Adrenal gland (tissue), 9 donors: ENCODE measurements at regions not wholly inside any gene's neighbourhood (a gene's known extent, or its start where the extent isn't known, plus 50 kb on each side); places are given as distances from the start of the nearest gene placed in this dataset.

ENCODE experiments used
- DNase-seq, 7 donors: peaks; one replicate each; pipeline ENCODE4 v3.0.0-alpha.2; 2019 to 2020
- H3K27ac ChIP-seq, 5 donors: fragments of 200-600 bp; sonication (generic) in 4 of 5; 1 replicate in 3 of 5; 2 replicates in 2 of 5; pipeline versions ENCODE4 v1.5.1 to v1.8.0; 2016 to 2020; ENCODE audit warnings: mild to moderate bottlenecking in 1 of 5
- H3K27me3 ChIP-seq: fragments of 200-600 bp; 2 replicates; pipeline ENCODE4 v1.8.0; 2021
- H3K36me3 ChIP-seq, 2 donors: fragments of 200-600 bp; replicated peaks in 1 of 2; 1 replicate in 1 of 2; 2 replicates in 1 of 2; pipeline versions ENCODE4 v1.5.1 to v1.8.0; 2018 to 2022
- H3K4me1 ChIP-seq, 2 donors: fragments of 200-600 bp; replicated peaks in 1 of 2; 1 replicate in 1 of 2; 2 replicates in 1 of 2; pipeline versions ENCODE4 v1.5.1 to v1.8.0; 2018 to 2021
- H3K4me3 ChIP-seq, 4 donors: fragments of 200-600 bp; sonication (generic) in 3 of 4; one replicate each; pipeline ENCODE4 v1.5.1; 2016 to 2018
- H3K9me3 ChIP-seq, 3 donors: fragments of 200-600 bp; sonication (generic) in 1 of 3; replicated peaks in 1 of 3; 1 replicate in 2 of 3; 2 replicates in 1 of 3; pipeline versions ENCODE4 v1.5.1 to v1.8.0; 2016 to 2021
- CTCF ChIP-seq, 6 experiments: fragments of 450-650 bp in 4 of 6; fragments of 200-600 bp in 2 of 6; sonication (generic) in 1 of 6; IDR thresholded peaks; 1 replicate in 5 of 6; 2 replicates in 1 of 6; pipeline versions ENCODE4 v1.5.1 to v1.8.0; 2016 to 2021; ENCODE audit warnings: antibody characterized with exemption in 6 of 6, mild to moderate bottlenecking in 2 of 6, moderate library complexity in 1 of 6
- POLR2A ChIP-seq, 2 donors: fragments of 450-650 bp; IDR thresholded peaks; one replicate each; pipeline ENCODE4 v1.6.1; 2017; ENCODE audit warnings: antibody characterized with exemption in 2 of 2, mild to moderate bottlenecking in 2 of 2, moderate library complexity in 1 of 2
- WGBS, 4 donors: extraction: QIAGEN DNeasy Blood & Tissue Kit in 2 of 4; methylation state at CpG; one replicate each; pipeline versions ENCODE4 v1.1.5 to v1.1.7; 2013 to 2017; 5-methylcytosine and 5-hydroxymethylcytosine counted together
- intact Hi-C, 2 donors: fragments of 100-400 bp; cut with DNase I; formaldehyde crosslinking; loops; one replicate each; pipeline versions ENCODE4 v1.14.1 to v1.15.0; 2022 to 2023
- donor health status: healthy with polysubstance abuse.
- donor health status: Bipolar disorder and iron deficiency.
- donor health status: DM: yes; HTN: yes; CAD: no.
- donor health status: DM: no; HTN: no; CAD: no.
- donor health status: DM: no; HTN: no; CAD: no.

DNA sequence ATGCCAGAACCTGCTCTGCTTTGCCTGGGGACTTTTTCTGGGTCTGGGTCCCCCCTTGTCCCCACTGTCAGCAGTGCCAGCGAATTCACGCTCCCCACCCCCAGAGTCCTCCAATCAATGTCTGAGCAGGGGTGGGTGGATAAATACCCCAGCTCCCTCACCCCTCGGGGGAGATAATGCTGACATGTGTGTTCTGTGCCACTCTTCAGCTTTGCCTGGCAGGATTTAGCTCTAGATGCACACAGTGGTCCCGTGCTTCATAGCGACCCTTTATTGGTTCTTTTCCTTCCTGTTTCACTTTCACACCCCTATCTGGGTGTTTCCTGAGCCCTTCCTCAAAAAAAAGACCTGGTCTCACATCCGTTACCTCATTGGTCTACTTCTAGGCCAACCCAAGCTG is 277.0 kb downstream of the NPIPA8 start:
- no peaks in the 10 kb centered on the region for H3K9me3 ChIP-seq
- intact Hi-C loops, result no loop called here
- WGBS, 4 donors, result 79 to 88% (median 85%) methylated on average over 6 of the region's 6 CpGs
- no peaks in the 10 kb centered on the region for H3K4me1 ChIP-seq
- no peaks in the 10 kb centered on the region for H3K36me3 ChIP-seq
- DNase-seq, result no peak
- no peak overlapping the region for H3K4me3 ChIP-seq
- TF ChIP-seq POLR2A (IDR thresholded peaks at IDR 0.05), result no peak
- H3K27ac ChIP-seq, result no peak overlapping the region
- H3K27me3 ChIP-seq, result peaks cover 4% of the 10 kb centered on the region

DNA sequence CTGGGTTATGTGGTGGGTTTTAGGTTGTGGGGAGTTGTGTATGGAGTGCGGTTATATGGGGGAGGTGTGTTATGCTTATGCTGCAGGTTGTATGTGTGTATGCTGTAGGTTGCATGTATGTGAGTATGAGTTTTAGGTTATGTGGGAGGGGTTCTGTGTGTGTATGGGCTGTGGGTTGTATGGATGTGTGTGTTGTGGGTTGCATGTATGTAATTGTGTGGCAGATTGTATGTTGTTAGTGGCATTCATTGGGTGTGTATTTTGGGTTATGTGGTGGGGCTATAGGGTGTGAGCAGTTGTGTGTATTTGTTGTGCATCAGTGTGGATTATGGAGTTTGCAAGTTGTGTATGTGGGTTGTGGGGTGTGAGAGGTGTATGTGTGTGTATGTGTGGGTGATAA is 277.4 kb downstream of the NPIPA8 start:
- intact Hi-C loops, result no loop called here
- Histone ChIP-seq H3K36me3 (no peaks in the 10 kb centered on the region), H3K4me1 (no peaks in the 10 kb centered on the region), H3K9me3 (no peaks in the 10 kb centered on the region), H3K4me3 (no peak overlapping the region), H3K27me3 (peaks cover 4% of the 10 kb centered on the region), H3K27ac (no peak overlapping the region)
- TF ChIP-seq CTCF (IDR thresholded peaks at IDR 0.05) (no peak), POLR2A (IDR thresholded peaks at IDR 0.05) (no peak)
- 91 to 96% (median 94%) methylated on average over 1 of the region's 1 CpG for whole genome bisulfite sequencing, 4 donors
- DNase-seq, result no peak

DNA sequence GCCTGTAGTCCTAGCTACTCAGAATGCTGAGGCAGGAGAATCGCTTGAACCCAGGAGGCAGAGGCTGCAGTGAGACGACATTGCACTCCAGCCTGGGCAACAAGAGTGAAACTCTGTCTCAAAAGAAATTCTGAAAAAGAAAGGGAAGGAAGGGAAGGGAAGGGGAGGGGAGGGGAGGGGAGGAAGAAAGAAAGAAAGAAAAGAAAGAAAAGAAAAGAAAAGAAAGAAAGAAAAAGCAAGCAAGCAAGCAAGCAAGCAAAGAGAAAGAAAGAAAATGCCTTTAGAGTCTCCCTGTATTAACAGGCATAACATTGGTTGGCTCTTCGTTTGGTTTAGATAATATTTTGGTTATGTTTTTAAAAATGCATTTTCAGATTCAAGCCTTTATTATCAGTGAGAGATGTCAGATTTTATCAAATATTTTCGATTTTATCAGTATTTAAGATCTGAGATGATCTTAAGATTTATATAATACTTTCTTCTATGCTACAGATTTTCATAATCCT is 281.1 kb downstream of the NPIPA8 start:
- Histone ChIP-seq H3K27me3 (no peaks in the 10 kb centered on the region), H3K36me3 (no peaks in the 10 kb centered on the region), H3K27ac (no peak overlapping the region), H3K4me3 (no peak overlapping the region), H3K4me1 (no peaks in the 10 kb centered on the region), H3K9me3 (no peaks in the 10 kb centered on the region)
- 52 to 61% (median 57%) methylated on average over 4 of the region's 4 CpGs for WGBS, 4 donors
- TF ChIP-seq CTCF (IDR thresholded peaks at IDR 0.05) (no peak), POLR2A (IDR thresholded peaks at IDR 0.05) (no peak)
- intact Hi-C loops, result no loop called here
- DNase-seq, result no peak

GRCh38 chr16:18050777-18051176 is 285.8 kb downstream of the NPIPA8 start:
- WGBS, 4 donors, result 77 to 84% (median 82%) methylated on average over 2 to 6 of the region's 6 CpGs
- no peak overlapping the region for H3K4me3 ChIP-seq
- no peaks in the 10 kb centered on the region for H3K9me3 ChIP-seq
- H3K4me1 ChIP-seq, result no peaks in the 10 kb centered on the region
- DNase-seq, result no peak
- H3K36me3 ChIP-seq, result no peaks in the 10 kb centered on the region
- intact Hi-C loops, result no loop called here
- no peak overlapping the region for H3K27ac ChIP-seq
- no peaks in the 10 kb centered on the region for H3K27me3 ChIP-seq
- TF ChIP-seq CTCF (IDR thresholded peaks at IDR 0.05), result no peak
- TF ChIP-seq POLR2A (IDR thresholded peaks at IDR 0.05), result no peak

DNA sequence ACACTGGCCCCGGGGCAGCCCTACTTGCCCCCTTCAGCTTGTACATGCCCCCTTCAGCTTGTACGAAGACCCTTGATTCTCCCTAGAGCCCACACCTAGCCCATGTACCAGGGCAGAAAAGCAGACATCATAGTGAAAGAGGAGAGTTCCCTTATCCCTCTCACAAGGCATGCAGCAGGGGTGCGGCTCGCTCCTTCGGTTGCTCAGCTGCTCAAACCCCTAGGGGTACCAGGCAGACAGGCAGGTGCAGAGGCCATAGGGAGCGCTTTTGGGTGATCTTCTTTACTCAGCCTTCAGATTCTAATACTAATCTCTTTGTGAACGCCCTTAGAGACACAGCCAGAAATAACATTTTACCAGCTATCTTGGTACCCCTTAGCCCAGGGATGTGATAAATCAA is 286.3 kb downstream of the NPIPA8 start:
- no peaks in the 10 kb centered on the region for H3K27me3 ChIP-seq
- H3K9me3 ChIP-seq, result no peaks in the 10 kb centered on the region
- no peak overlapping the region for H3K27ac ChIP-seq
- WGBS, 4 donors, result 76 to 89% (median 83%) methylated on average over 7 of the region's 7 CpGs
- no peaks in the 10 kb centered on the region for H3K4me1 ChIP-seq
- TF ChIP-seq CTCF (IDR thresholded peaks at IDR 0.05) (no peak), POLR2A (IDR thresholded peaks at IDR 0.05) (no peak)
- no peaks in the 10 kb centered on the region for H3K36me3 ChIP-seq
- no peak for DNase-seq
- H3K4me3 ChIP-seq, result no peak overlapping the region
- intact Hi-C loops, result no loop called here
